BLaER1 treated with 17β-estradiol and CSF1 and Interleukin-3, amounts not matched to agents 10 nM and 100 nM (cell line): ENCODE measurements at regions not wholly inside any gene's neighbourhood (a gene's known extent, or its start where the extent isn't known, plus 50 kb on each side); places are given as distances from the start of the nearest gene placed in this dataset.

ENCODE experiments used
- H3K27ac ChIP-seq, 11 experiments: shearing (Covaris generic); formaldehyde crosslinking; 2 replicates each; pipeline ENCODE4 v1.8.1; 2022
- H3K27me3 ChIP-seq, 11 experiments: shearing (Covaris generic); formaldehyde crosslinking; 2 replicates each; pipeline ENCODE4 v1.8.1; 2022
- H3K36me3 ChIP-seq, 11 experiments: shearing (Covaris generic); formaldehyde crosslinking; 2 replicates each; pipeline ENCODE4 v1.8.1; 2022
- H3K4me1 ChIP-seq, 10 experiments: shearing (Covaris generic); formaldehyde crosslinking; 2 replicates each; pipeline ENCODE4 v1.8.1; 2022
- H3K4me2 ChIP-seq, 11 experiments: shearing (Covaris generic); formaldehyde crosslinking; 2 replicates each; pipeline ENCODE4 v1.8.1; 2022
- H3K4me3 ChIP-seq, 10 experiments: shearing (Covaris generic); formaldehyde crosslinking; 2 replicates each; pipeline ENCODE4 v1.8.1; 2022
- H3K9ac ChIP-seq, 11 experiments: shearing (Covaris generic); formaldehyde crosslinking; 2 replicates each; pipeline ENCODE4 v1.8.1; 2022
- H3K9me3 ChIP-seq, 11 experiments: shearing (Covaris generic); formaldehyde crosslinking; replicated peaks in 1 of 11; 2 replicates each; pipeline ENCODE4 v1.8.1; 2022
- H4K20me1 ChIP-seq, 11 experiments: shearing (Covaris generic); formaldehyde crosslinking; 2 replicates each; pipeline ENCODE4 v1.8.1; 2022
- Cebpa-rat ChIP-seq, 11 experiments: shearing (Covaris generic); IDR thresholded peaks; 2 replicates each; pipeline ENCODE4 v1.8.1; 2022

- H3K36me3 ChIP-seq: no peaks in the 10 kb centered on the region
- no peaks in the 10 kb centered on the region for H3K27me3 ChIP-seq
- peaks cover 0 to 11% (median 0%) of the 10 kb centered on the region in 10 experiments; a peak in 4 of 20 replicates for H3K4me1 ChIP-seq
- no peak overlapping the region for H3K4me2 ChIP-seq
- no peak overlapping the region for H3K4me3 ChIP-seq
- no peaks in the 10 kb centered on the region for H3K9me3 ChIP-seq
- H3K27ac ChIP-seq: no peak overlapping the region
- H4K20me1 ChIP-seq: no peaks in the 10 kb centered on the region
- TF ChIP-seq Cebpa-rat (IDR thresholded peaks at IDR 0.05): no peak
- no peak overlapping the region for H3K9ac ChIP-seq
Measured at GRCh38 chr9:14482856-14483255, 168.9 kb upstream of the NFIB start.

- TF ChIP-seq Cebpa-rat (IDR thresholded peaks at IDR 0.05): no peak
- Histone ChIP-seq H3K4me2 (no peak overlapping the region), H3K4me1 (no peaks in the 10 kb centered on the region; a peak in 1 of 20 replicates), H3K9ac (no peak overlapping the region), H3K9me3 (no peaks in the 10 kb centered on the region), H3K36me3 (no peaks in the 10 kb centered on the region), H4K20me1 (no peaks in the 10 kb centered on the region), H3K27ac (no peak overlapping the region), H3K4me3 (no peak overlapping the region), H3K27me3 (no peaks in the 10 kb centered on the region)
Measured at GRCh38 chr9:14480526-14480925, 166.6 kb upstream of the NFIB start.

DNA sequence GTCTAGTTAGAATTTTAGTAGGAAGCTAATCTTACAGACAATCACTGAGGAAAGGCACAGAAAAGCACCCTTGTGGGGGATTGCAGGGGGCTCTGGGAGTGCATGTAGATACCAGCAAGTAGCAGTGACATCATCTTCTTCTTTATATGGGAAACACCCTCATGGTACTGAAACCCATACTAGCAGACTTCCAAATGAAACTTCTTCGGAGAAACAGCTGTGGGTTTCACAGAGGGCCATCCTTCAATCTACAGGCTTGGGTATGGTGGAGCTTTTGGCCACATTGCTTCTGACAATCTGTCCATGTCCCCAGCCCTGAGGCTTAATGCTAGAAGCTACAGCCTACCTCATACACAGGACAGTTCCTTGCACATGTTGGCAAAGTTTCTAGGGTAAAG, 165.2 kb upstream of the NFIB start:
- Histone ChIP-seq H3K27me3 (no peaks in the 10 kb centered on the region), H3K9me3 (no peaks in the 10 kb centered on the region), H3K4me2 (no peak overlapping the region), H3K27ac (no peak overlapping the region), H3K9ac (no peak overlapping the region), H4K20me1 (no peaks in the 10 kb centered on the region), H3K4me3 (no peak overlapping the region), H3K4me1 (no peaks in the 10 kb centered on the region; a peak in 1 of 20 replicates), H3K36me3 (no peaks in the 10 kb centered on the region)
- TF ChIP-seq Cebpa-rat (IDR thresholded peaks at IDR 0.05): no peak

DNA sequence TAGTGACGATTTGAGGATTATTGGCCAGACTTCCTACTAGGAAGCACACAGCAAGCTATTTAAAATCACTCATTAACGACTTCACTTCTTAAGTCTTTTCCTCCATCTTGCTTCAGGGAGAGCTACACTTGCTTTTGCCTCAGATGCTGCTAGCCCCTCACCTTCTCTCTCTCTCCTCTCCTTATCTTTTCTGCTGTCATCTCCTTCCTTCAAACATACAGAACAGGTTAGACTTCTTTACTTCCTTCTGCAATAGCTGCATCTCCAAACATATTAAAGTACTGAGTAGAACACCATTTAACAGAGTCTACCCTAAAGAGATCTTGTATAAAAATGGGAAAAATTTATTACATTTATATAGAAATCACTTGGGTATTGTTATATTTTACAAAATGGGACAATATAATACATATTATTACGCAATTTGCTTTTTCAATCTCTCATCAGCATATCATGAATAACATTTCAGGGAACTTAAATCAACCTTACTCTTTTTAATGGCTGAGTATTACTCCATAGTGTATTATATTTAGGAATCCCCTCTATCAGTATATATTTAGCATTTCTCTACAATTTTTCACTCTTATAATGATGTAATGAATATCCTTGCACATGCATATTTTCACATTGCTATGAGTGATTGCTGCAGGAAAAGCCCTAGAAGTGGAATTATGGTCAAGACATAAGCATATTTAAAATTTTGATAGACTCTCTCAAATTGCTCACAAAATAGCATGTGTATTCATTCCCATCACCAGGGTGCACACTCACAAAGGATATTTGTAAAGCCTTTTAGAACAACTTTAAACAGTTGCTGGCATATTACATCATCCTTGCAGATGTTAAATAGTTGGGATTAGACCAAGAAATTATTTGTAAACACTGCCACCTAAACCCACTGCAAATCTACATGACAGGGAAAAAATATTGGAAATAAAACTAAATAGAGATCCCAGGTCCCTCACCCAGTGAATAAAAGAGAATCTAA, 164.5 kb upstream of the NFIB start:
- Histone ChIP-seq H3K27ac (no peak overlapping the region), H3K4me1 (no peaks in the 10 kb centered on the region; a peak in 1 of 20 replicates), H3K4me3 (no peak overlapping the region), H3K4me2 (no peak overlapping the region), H4K20me1 (no peaks in the 10 kb centered on the region), H3K27me3 (no peaks in the 10 kb centered on the region), H3K9me3 (no peaks in the 10 kb centered on the region), H3K9ac (no peak overlapping the region), H3K36me3 (no peaks in the 10 kb centered on the region)
- TF ChIP-seq Cebpa-rat (IDR thresholded peaks at IDR 0.05): no peak

GRCh38 chr9:14471041-14471440, 157.1 kb upstream of the NFIB start:
- Histone ChIP-seq H3K9ac (no peak overlapping the region), H3K27me3 (no peaks in the 10 kb centered on the region), H3K36me3 (no peaks in the 10 kb centered on the region), H3K27ac (no peak overlapping the region), H3K4me2 (no peak overlapping the region), H4K20me1 (no peaks in the 10 kb centered on the region), H3K4me1 (no peaks in the 10 kb centered on the region), H3K4me3 (no peak overlapping the region), H3K9me3 (no peaks in the 10 kb centered on the region)
- TF ChIP-seq Cebpa-rat (IDR thresholded peaks at IDR 0.05): no peak

DNA sequence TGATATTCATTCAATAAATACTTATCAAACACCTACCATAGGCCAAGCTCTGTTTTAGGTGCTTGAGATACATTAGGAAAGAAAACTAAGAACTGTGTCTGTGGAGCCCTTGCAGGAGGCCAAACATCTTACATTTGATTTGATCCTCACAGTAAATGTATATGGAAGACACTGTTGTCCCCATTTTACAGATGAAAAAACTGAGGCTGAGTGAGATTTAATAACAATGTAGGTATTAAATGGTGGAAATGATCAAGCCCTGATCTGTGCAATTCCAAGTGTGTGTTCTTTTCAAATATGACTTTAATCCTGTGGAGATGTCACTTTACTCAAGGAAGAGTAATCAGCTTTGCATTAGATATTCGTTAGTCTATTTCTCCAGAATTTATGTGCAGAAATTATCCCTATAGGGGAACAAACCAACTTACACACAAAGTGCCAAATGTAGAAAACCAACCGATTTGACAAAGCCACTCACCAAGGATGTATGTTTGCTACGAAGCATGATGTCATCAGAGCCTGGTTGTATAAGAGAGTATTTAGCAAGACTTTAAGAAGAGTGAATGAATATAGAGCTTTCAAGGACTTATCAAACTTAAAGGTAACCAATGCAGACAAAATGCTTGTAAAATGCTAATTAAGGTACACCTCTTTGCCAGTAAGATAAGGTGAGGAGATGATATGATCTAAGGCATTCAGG, 153.9 kb upstream of the NFIB start:
- H3K27ac ChIP-seq: no peak overlapping the region
- H3K9me3 ChIP-seq: no peaks in the 10 kb centered on the region
- no peak for TF ChIP-seq Cebpa-rat (IDR thresholded peaks at IDR 0.05)
- H3K4me2 ChIP-seq: no peak overlapping the region
- no peaks in the 10 kb centered on the region for H3K4me1 ChIP-seq
- H4K20me1 ChIP-seq: no peaks in the 10 kb centered on the region
- H3K4me3 ChIP-seq: no peak overlapping the region
- no peaks in the 10 kb centered on the region for H3K27me3 ChIP-seq
- H3K36me3 ChIP-seq: no peaks in the 10 kb centered on the region
- H3K9ac ChIP-seq: no peak overlapping the region

DNA sequence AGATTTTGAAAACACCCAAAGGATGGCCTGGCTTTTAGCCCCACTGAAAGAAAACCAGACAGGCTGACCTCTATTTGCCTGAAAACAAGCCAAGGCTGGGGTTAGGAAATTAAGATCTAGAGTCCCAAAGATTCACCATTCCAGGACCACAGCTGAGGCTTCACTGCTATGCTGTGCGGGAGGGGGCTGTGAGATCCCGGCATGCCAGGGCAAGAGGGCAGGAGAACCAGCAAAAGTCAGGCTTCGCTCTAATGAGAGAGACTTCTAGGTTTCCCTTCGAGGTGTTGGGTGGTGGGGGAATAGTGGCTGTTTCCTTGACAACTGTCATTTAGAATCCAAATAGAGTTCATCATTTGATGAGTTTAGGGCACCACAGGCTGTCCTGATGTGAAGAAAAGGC, 152.9 kb upstream of the NFIB start:
- no peak for TF ChIP-seq Cebpa-rat (IDR thresholded peaks at IDR 0.05)
- Histone ChIP-seq H3K9ac (no peak overlapping the region), H3K9me3 (no peaks in the 10 kb centered on the region), H3K36me3 (no peaks in the 10 kb centered on the region), H3K4me1 (no peaks in the 10 kb centered on the region), H3K4me3 (no peak overlapping the region), H3K27ac (no peak overlapping the region), H4K20me1 (no peaks in the 10 kb centered on the region), H3K4me2 (no peak overlapping the region), H3K27me3 (no peaks in the 10 kb centered on the region)

- no peak for TF ChIP-seq Cebpa-rat (IDR thresholded peaks at IDR 0.05)
- Histone ChIP-seq H4K20me1 (no peaks in the 10 kb centered on the region), H3K9me3 (no peaks in the 10 kb centered on the region), H3K27ac (no peak overlapping the region), H3K4me2 (no peak overlapping the region), H3K36me3 (no peaks in the 10 kb centered on the region), H3K27me3 (no peaks in the 10 kb centered on the region), H3K4me1 (no peaks in the 10 kb centered on the region), H3K9ac (no peak overlapping the region), H3K4me3 (no peak overlapping the region)
Measured at GRCh38 chr9:14466429-14466818, 152.5 kb upstream of the NFIB start.

GRCh38 chr9:14462950-14463349, 149.0 kb upstream of the NFIB start:
- H3K9ac ChIP-seq: no peak overlapping the region
- no peak overlapping the region for H3K4me3 ChIP-seq
- H4K20me1 ChIP-seq: no peaks in the 10 kb centered on the region
- no peaks in the 10 kb centered on the region for H3K27me3 ChIP-seq
- H3K9me3 ChIP-seq: no peaks in the 10 kb centered on the region
- TF ChIP-seq Cebpa-rat (IDR thresholded peaks at IDR 0.05): no peak
- H3K36me3 ChIP-seq: no peaks in the 10 kb centered on the region
- no peaks in the 10 kb centered on the region for H3K4me1 ChIP-seq
- H3K27ac ChIP-seq: no peak overlapping the region
- H3K4me2 ChIP-seq: no peak overlapping the region

DNA sequence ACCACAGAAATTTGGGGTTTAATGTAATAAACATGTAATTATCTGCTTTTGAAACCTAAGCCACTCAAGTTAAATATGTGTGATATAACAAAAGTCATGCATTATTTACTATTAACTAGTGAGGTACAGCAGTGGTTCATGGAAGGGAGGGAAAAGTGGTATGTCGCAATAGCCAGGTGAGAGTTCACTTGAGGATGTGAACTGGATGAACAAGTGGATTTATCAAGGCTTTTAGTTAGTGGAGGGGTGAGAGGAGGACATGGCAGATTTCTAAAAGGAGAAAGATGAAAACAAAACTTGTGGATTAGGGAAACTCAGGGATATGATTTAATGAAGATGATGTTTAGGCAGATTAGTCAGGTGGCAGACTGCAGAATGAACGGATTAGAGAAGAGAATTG, 141.3 kb upstream of the NFIB start:
- no peak overlapping the region for H3K27ac ChIP-seq
- TF ChIP-seq Cebpa-rat (IDR thresholded peaks at IDR 0.05): peak in 5 of 11 experiments; percentile 26 to 74 (median 54); a peak in 4 of 22 replicates
- no peaks in the 10 kb centered on the region for H3K4me1 ChIP-seq
- H3K9ac ChIP-seq: no peak overlapping the region
- H3K9me3 ChIP-seq: no peaks in the 10 kb centered on the region
- H4K20me1 ChIP-seq: no peaks in the 10 kb centered on the region
- no peaks in the 10 kb centered on the region for H3K36me3 ChIP-seq
- H3K27me3 ChIP-seq: no peaks in the 10 kb centered on the region
- no peak overlapping the region for H3K4me3 ChIP-seq
- H3K4me2 ChIP-seq: no peak overlapping the region
